Transverse colon (tissue), 4 donors: ENCODE measurements at regions not wholly inside any gene's neighbourhood (a gene's known extent, or its start where the extent isn't known, plus 50 kb on each side); places are given as distances from the start of the nearest gene placed in this dataset.

Source experiments
- EP300 ChIP-seq: sonication (generic); formaldehyde crosslinking; IDR thresholded peaks from one replicate; pipeline ENCODE4 v1.6.1; 2017; ENCODE audit warnings: antibody characterized with exemption, low read depth
- POLR2A ChIP-seq: fragments of 450-650 bp; IDR thresholded peaks from one replicate; pipeline ENCODE4 v1.6.1; 2016; ENCODE audit warnings: antibody characterized with exemption, mild to moderate bottlenecking, moderate library complexity
- POLR2AphosphoS5 ChIP-seq, 3 donors: sonication (generic); formaldehyde crosslinking; IDR thresholded peaks; one replicate each; pipeline ENCODE4 v1.6.1; 2016; ENCODE audit warnings: antibody characterized with exemption in 3 of 3
- TF ChIP-seq, protein P1 (sequence below), 5 experiments: fragments of 200-600 bp in 3 of 5; fragments of 450-650 bp in 2 of 5; sonication (generic) in 3 of 5; IDR thresholded peaks; 1 replicate in 2 of 5; 2 replicates in 3 of 5; pipeline ENCODE4 v1.5.1; 2016 to 2017; ENCODE audit warnings: antibody characterized with exemption in 5 of 5, inconsistent platforms in 3 of 5, mild to moderate bottlenecking in 2 of 5, moderate library complexity in 1 of 5

DNA sequence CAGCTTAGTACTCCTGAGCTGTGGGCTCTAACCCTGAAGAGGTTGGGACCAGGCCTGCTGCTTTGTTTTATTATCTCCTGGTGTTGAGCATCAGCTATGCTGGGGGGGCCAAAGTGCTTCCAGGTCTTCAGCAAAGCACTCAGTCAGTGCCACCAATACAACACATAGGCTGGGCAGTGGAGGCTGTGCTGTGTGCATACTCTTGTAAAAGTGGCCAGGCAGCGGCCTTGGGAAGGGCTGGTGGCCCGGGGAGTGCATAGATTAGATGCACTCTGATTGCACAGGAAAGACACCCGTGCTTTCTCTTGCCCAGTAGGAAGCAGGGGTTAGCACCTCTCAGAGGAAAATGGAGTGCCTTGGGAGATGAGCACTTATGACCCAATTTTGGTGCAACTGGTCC, 534.0 kb downstream of the ARAP2 start:
- TF ChIP-seq, protein P1, sequence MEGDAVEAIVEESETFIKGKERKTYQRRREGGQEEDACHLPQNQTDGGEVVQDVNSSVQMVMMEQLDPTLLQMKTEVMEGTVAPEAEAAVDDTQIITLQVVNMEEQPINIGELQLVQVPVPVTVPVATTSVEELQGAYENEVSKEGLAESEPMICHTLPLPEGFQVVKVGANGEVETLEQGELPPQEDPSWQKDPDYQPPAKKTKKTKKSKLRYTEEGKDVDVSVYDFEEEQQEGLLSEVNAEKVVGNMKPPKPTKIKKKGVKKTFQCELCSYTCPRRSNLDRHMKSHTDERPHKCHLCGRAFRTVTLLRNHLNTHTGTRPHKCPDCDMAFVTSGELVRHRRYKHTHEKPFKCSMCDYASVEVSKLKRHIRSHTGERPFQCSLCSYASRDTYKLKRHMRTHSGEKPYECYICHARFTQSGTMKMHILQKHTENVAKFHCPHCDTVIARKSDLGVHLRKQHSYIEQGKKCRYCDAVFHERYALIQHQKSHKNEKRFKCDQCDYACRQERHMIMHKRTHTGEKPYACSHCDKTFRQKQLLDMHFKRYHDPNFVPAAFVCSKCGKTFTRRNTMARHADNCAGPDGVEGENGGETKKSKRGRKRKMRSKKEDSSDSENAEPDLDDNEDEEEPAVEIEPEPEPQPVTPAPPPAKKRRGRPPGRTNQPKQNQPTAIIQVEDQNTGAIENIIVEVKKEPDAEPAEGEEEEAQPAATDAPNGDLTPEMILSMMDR (IDR thresholded peaks at IDR 0.05): no peak
- TF ChIP-seq POLR2A: no peak
- no peak for TF ChIP-seq POLR2AphosphoS5 (IDR thresholded peaks at IDR 0.05)
- no peak for TF ChIP-seq EP300
